ENCODE measurements at regions not wholly inside any gene's neighbourhood (a gene's known extent, or its start where the extent isn't known, plus 50 kb on each side); places are given as distances from the start of the nearest gene placed in this dataset.

DNA sequence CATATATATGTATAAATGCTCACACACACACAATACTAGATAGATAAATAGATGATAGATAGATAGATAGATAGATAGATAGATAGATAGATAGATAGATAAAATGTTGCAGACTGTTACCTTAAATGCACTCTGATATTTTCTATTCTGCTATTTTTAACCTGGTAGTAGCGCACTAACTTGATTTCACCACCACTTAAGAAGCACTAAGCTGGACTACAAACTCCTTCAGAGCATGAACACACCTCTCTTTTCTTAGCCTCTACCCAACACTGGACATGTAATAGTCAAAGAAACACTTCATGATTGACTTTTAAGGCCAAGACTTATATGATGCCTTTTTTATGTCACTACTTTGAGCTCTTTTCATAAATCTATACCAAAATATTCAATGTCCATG lies 304.6 kb upstream of the UBE2E2 start:
- no peaks in the 10 kb centered on the region for H3K36me3 ChIP-seq (ENCODE audit: control insufficient read depth in 2 of 4, insufficient read depth in 4 of 4, low read length in 3 of 4)
- no peaks in the 10 kb centered on the region for H3K4me1 ChIP-seq (replicated peaks in 1 of 4; ENCODE audit: control insufficient read depth in 3 of 4, insufficient read depth in 4 of 4, low read length in 3 of 4)
- TF ChIP-seq RAD21 (IDR thresholded peaks at IDR 0.05 in 1 of 2, conservative IDR thresholded peaks at IDR 0.05 in 1 of 2; ENCODE audit: low read depth in 2 of 2, low read length in 2 of 2) = no peak
- TF ChIP-seq TAF1 (IDR thresholded peaks at IDR 0.05; ENCODE audit: low read depth, low read length) = no peak
- TF ChIP-seq, protein P1, sequence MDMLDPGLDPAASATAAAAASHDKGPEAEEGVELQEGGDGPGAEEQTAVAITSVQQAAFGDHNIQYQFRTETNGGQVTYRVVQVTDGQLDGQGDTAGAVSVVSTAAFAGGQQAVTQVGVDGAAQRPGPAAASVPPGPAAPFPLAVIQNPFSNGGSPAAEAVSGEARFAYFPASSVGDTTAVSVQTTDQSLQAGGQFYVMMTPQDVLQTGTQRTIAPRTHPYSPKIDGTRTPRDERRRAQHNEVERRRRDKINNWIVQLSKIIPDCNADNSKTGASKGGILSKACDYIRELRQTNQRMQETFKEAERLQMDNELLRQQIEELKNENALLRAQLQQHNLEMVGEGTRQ (IDR thresholded peaks at IDR 0.05; ENCODE audit: low read length) = no peak
- TF ChIP-seq SRF (IDR thresholded peaks at IDR 0.05; ENCODE audit: low read depth, low read length) = no peak
- no peak for TF ChIP-seq TBP (IDR thresholded peaks at IDR 0.05; ENCODE audit: low read depth, low read length)
- no peak for TF ChIP-seq RFX5 (IDR thresholded peaks at IDR 0.05; ENCODE audit: borderline replicate concordance, low read depth, low read length)
- no peak for TF ChIP-seq JUND (IDR thresholded peaks at IDR 0.05; ENCODE audit: low read length)
- no peak overlapping the region for H3K23ac ChIP-seq (ENCODE audit: insufficient read length)
- no peaks in the 10 kb centered on the region for H3K27me3 ChIP-seq (replicated peaks in 1 of 4; ENCODE audit: control insufficient read depth in 3 of 4, extremely low read depth in 1 of 4, insufficient read depth in 3 of 4, low read length in 3 of 4)
- DNase-seq (ENCODE audit: low read depth in 1 of 2, low spot score in 2 of 2) (no peak), FAIRE-seq (no peak)
- no peak overlapping the region for H4K91ac ChIP-seq (replicated peaks; ENCODE audit: insufficient read length, low read length)
- no peaks in the 10 kb centered on the region for H4K20me1 ChIP-seq (replicated peaks in 1 of 2; ENCODE audit: control insufficient read depth in 1 of 2, insufficient read depth in 2 of 2, low read length in 2 of 2)
- no peaks in the 10 kb centered on the region for H3K79me1 ChIP-seq (ENCODE audit: low read depth, low read length)
- no peak overlapping the region for H3K4me2 ChIP-seq (ENCODE audit: insufficient read depth in 1 of 2, low read depth in 2 of 2, low read length in 2 of 2)
- no peak overlapping the region for H3K14ac ChIP-seq (ENCODE audit: insufficient read length)
- no peak overlapping the region for H3K27ac ChIP-seq (ENCODE audit: low read depth, low read length)
- H2BK120ac ChIP-seq (replicated peaks; ENCODE audit: low read depth, low read length) = no peak overlapping the region
- H2BK15ac ChIP-seq (ENCODE audit: low read length) = no peak overlapping the region
- H4K8ac ChIP-seq (ENCODE audit: extremely low read depth, insufficient read depth, low read length) = no peak overlapping the region
- 58% methylated on average over 1 of the region's 1 CpG; no CpG with 5 or more reads in 1 of the 2 experiments for WGBS, 2 experiments (ENCODE audit: extremely low coverage in 1 of 2, insufficient coverage in 1 of 2, insufficient read length in 1 of 2, insufficient replicate concordance in 2 of 2, low coverage in 1 of 2, low lambda C conversion rate in 2 of 2, missing lambda C conversion rate in 1 of 2)
- H2BK5ac ChIP-seq (ENCODE audit: low read depth, low read length) = no peak overlapping the region
- ChIA-PET CTCF (ENCODE audit: partially characterized antibody) (no interaction called here), POLR2A (ENCODE audit: partially characterized antibody) (no interaction called here)
- H3K9me3 ChIP-seq (ENCODE audit: insufficient read depth in 2 of 2, low read depth in 1 of 2, low read length in 1 of 2) = peaks cover 4 to 8% of the 10 kb centered on the region in 2 experiments; a peak in 3 of 4 replicates
- H3K56ac ChIP-seq (replicated peaks; ENCODE audit: insufficient read length, low read depth, low read length) = no peak overlapping the region
- H2AK5ac ChIP-seq (ENCODE audit: low read depth, low read length) = no peak overlapping the region
- no peak overlapping the region for H3K4ac ChIP-seq (replicated peaks; ENCODE audit: insufficient read length, low read depth, low read length)
- H2BK20ac ChIP-seq (ENCODE audit: low read length) = no peak overlapping the region
- no peak overlapping the region for H3K18ac ChIP-seq (ENCODE audit: extremely low read depth, low read length)
- H3K79me2 ChIP-seq (ENCODE audit: control insufficient read depth in 1 of 2, insufficient read depth in 2 of 2, low read length in 2 of 2) = no peaks in the 10 kb centered on the region
- H2AFZ ChIP-seq (ENCODE audit: low read length) = no peak overlapping the region
- no peak overlapping the region for H3K4me3 ChIP-seq (ENCODE audit: extremely low read depth in 1 of 4, insufficient read depth in 2 of 4, low read depth in 3 of 4, low read length in 4 of 4)
- H3K23me2 ChIP-seq (ENCODE audit: low read depth, low read length) = no peaks in the 10 kb centered on the region
- H2BK12ac ChIP-seq (ENCODE audit: low read depth, low read length) = no peak overlapping the region
- no peak overlapping the region for H3K9ac ChIP-seq (replicated peaks in 1 of 4; ENCODE audit: extremely low read depth in 1 of 4, low read depth in 3 of 4, low read length in 3 of 4)
- no peak overlapping the region for H4K5ac ChIP-seq (ENCODE audit: insufficient read length, low read depth, low read length)

All from H1 (cell line).